ENCODE measurements at regions not wholly inside any gene's neighbourhood (a gene's known extent, or its start where the extent isn't known, plus 50 kb on each side); places are given as distances from the start of the nearest gene placed in this dataset.

- no peak for TF ChIP-seq CTCF (IDR thresholded peaks at IDR 0.05)
- no peak for TF ChIP-seq POLR2A (IDR thresholded peaks at IDR 0.05)
These were observed 504.7 kb upstream of the NR2F2 start for GRCh38 chr15:95825671-95826411.
